Erythroblast (primary cell): ENCODE measurements at regions not wholly inside any gene's neighbourhood (a gene's known extent, or its start where the extent isn't known, plus 50 kb on each side); places are given as distances from the start of the nearest gene placed in this dataset.

Experiments
- GATA1 ChIP-seq: IDR thresholded peaks from 2 replicates; pipeline ENCODE4 v1.6.1; 2011; ENCODE audit warnings: low read depth, mild to moderate bottlenecking, control low read depth, low read length, moderate library complexity
- POLR2A ChIP-seq: IDR thresholded peaks from 2 replicates; pipeline ENCODE4 v1.6.1; 2011; ENCODE audit warnings: mild to moderate bottlenecking, low read length

DNA sequence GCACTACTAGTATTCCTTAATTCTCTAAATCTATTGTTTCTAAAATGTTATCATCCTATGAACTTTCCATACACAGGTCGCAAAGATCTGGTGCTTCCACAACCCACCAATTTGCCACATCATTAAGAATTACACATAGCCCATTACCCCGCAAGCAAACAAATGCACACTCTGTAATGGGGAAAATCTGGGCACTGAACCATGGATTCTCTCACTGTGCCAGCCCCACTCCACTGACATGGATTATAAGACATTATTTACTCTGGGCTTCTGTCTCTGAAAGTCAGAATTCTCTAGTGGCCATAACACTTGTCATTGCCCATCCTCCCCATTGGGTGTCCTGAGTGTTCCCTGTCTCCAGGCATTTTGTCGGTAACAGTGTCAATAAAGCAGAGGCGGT, 537.1 kb downstream of the EPHA4 start:
- TF ChIP-seq POLR2A, result no peak
- TF ChIP-seq GATA1, result no peak
